Uterus (tissue), 2 donors: ENCODE measurements at regions not wholly inside any gene's neighbourhood (a gene's known extent, or its start where the extent isn't known, plus 50 kb on each side); places are given as distances from the start of the nearest gene placed in this dataset.

Experiments used
- CTCF ChIP-seq, 4 experiments: fragments of 200-600 bp in 2 of 4; fragments of 450-650 bp in 2 of 4; sonication (generic) in 2 of 4; IDR thresholded peaks; one replicate each; pipeline ENCODE4 v1.5.1; 2016 to 2019; ENCODE audit warnings: antibody characterized with exemption in 4 of 4, mild to moderate bottlenecking in 2 of 4, moderate library complexity in 1 of 4
- POLR2A ChIP-seq, 2 donors: fragments of 450-650 bp; IDR thresholded peaks; one replicate each; pipeline ENCODE4 v1.6.1; 2016; ENCODE audit warnings: antibody characterized with exemption in 2 of 2, mild to moderate bottlenecking in 1 of 2, moderate library complexity in 1 of 2

GRCh38 chr4:156422576-156422975 is 468.9 kb upstream of the CTSO start:
- TF ChIP-seq CTCF (IDR thresholded peaks at IDR 0.05): no peak
- TF ChIP-seq POLR2A (IDR thresholded peaks at IDR 0.05): no peak
